ENCODE measurements at regions not wholly inside any gene's neighbourhood (a gene's known extent, or its start where the extent isn't known, plus 50 kb on each side); places are given as distances from the start of the nearest gene placed in this dataset.

- H3K4me1 Mint-ChIP-seq (ENCODE audit: low read depth, unreplicated experiment), result peaks cover 3% of the 10 kb centered on the region
- DNase-seq, result no peak
- H3K9me3 Mint-ChIP-seq (ENCODE audit: unreplicated experiment), result peaks cover 2% of the 10 kb centered on the region
- no peak overlapping the region for H3K4me3 Mint-ChIP-seq (ENCODE audit: unreplicated experiment)
- no peak overlapping the region for H3K27ac Mint-ChIP-seq (ENCODE audit: unreplicated experiment)
- no peaks in the 10 kb centered on the region for H3K36me3 Mint-ChIP-seq (ENCODE audit: unreplicated experiment)
- H3K27me3 Mint-ChIP-seq (ENCODE audit: unreplicated experiment), result peaks cover 3% of the 10 kb centered on the region
- TF ChIP-seq CTCF (IDR thresholded peaks at IDR 0.05; ENCODE audit: partially characterized antibody, unreplicated experiment), result no peak
These were observed 275.2 kb upstream of the SORL1-AS1 start for GRCh38 chr11:121727942-121728341.

- DNase-seq, result peak; percentile 41
- peaks cover 7% of the 10 kb centered on the region for H3K9me3 Mint-ChIP-seq (ENCODE audit: unreplicated experiment)
- peaks cover 12% of the 10 kb centered on the region for H3K36me3 Mint-ChIP-seq (ENCODE audit: unreplicated experiment)
- peaks cover 5% of the 10 kb centered on the region for H3K27me3 Mint-ChIP-seq (ENCODE audit: unreplicated experiment)
- peak overlapping the region; percentile 84 for H3K4me3 Mint-ChIP-seq (ENCODE audit: unreplicated experiment)
- peak overlapping the region; percentile 96 for H3K27ac Mint-ChIP-seq (ENCODE audit: unreplicated experiment)
- TF ChIP-seq CTCF (IDR thresholded peaks at IDR 0.05; ENCODE audit: partially characterized antibody, unreplicated experiment), result no peak
- H3K4me1 Mint-ChIP-seq (ENCODE audit: low read depth, unreplicated experiment), result peaks cover 3% of the 10 kb centered on the region
These were observed 270.5 kb upstream of the SORL1-AS1 start for GRCh38 chr11:121723246-121723741.

- peak; percentile 77 for DNase-seq
- peaks cover 3% of the 10 kb centered on the region for H3K4me1 Mint-ChIP-seq (ENCODE audit: low read depth, unreplicated experiment)
- TF ChIP-seq CTCF (IDR thresholded peaks at IDR 0.05; ENCODE audit: partially characterized antibody, unreplicated experiment), result no peak
- peak overlapping the region; percentile 84 for H3K4me3 Mint-ChIP-seq (ENCODE audit: unreplicated experiment)
- peak overlapping the region; percentile 96 for H3K27ac Mint-ChIP-seq (ENCODE audit: unreplicated experiment)
- peaks cover 12% of the 10 kb centered on the region for H3K36me3 Mint-ChIP-seq (ENCODE audit: unreplicated experiment)
- H3K27me3 Mint-ChIP-seq (ENCODE audit: unreplicated experiment), result peaks cover 5% of the 10 kb centered on the region
- H3K9me3 Mint-ChIP-seq (ENCODE audit: unreplicated experiment), result peaks cover 7% of the 10 kb centered on the region
These were observed 269.9 kb upstream of the SORL1-AS1 start for GRCh38 chr11:121722431-121723245.

GRCh38 chr11:121721961-121722360 is 269.2 kb upstream of the SORL1-AS1 start:
- no peak for TF ChIP-seq CTCF (IDR thresholded peaks at IDR 0.05; ENCODE audit: partially characterized antibody, unreplicated experiment)
- Mint-ChIP-seq H3K36me3 (ENCODE audit: unreplicated experiment) (peaks cover 12% of the 10 kb centered on the region), H3K27ac (ENCODE audit: unreplicated experiment) (peak overlapping the region; percentile 96), H3K4me3 (ENCODE audit: unreplicated experiment) (peak overlapping the region; percentile 84), H3K9me3 (ENCODE audit: unreplicated experiment) (peaks cover 7% of the 10 kb centered on the region), H3K4me1 (ENCODE audit: low read depth, unreplicated experiment) (peaks cover 3% of the 10 kb centered on the region), H3K27me3 (ENCODE audit: unreplicated experiment) (peaks cover 5% of the 10 kb centered on the region)
- no peak for DNase-seq

GRCh38 chr11:121721448-121721847 is 268.7 kb upstream of the SORL1-AS1 start:
- peaks cover 12% of the 10 kb centered on the region for H3K36me3 Mint-ChIP-seq (ENCODE audit: unreplicated experiment)
- H3K27me3 Mint-ChIP-seq (ENCODE audit: unreplicated experiment), result peaks cover 5% of the 10 kb centered on the region
- H3K27ac Mint-ChIP-seq (ENCODE audit: unreplicated experiment), result no peak overlapping the region
- no peak overlapping the region for H3K4me3 Mint-ChIP-seq (ENCODE audit: unreplicated experiment)
- peaks cover 7% of the 10 kb centered on the region for H3K9me3 Mint-ChIP-seq (ENCODE audit: unreplicated experiment)
- no peak for TF ChIP-seq CTCF (IDR thresholded peaks at IDR 0.05; ENCODE audit: partially characterized antibody, unreplicated experiment)
- no peak for DNase-seq
- peaks cover 3% of the 10 kb centered on the region for H3K4me1 Mint-ChIP-seq (ENCODE audit: low read depth, unreplicated experiment)
